GM18517 (cell line): ENCODE measurements at regions not wholly inside any gene's neighbourhood (a gene's known extent, or its start where the extent isn't known, plus 50 kb on each side); places are given as distances from the start of the nearest gene placed in this dataset.

Experiments
- ATAC-seq: cut with Tn5 transposase; IDR thresholded peaks from one replicate; pipeline ENCODE4 v1.9.1; 2021; ENCODE audit warnings: mild to moderate bottlenecking, moderate library complexity; ENCODE audit not compliant: unreplicated experiment

GRCh38 chr12:59088673-59089072 is 168.4 kb upstream of the LRIG3 start:
- no peak for ATAC-seq

- no peak for ATAC-seq
Measured at GRCh38 chr12:59087691-59088090, 167.4 kb upstream of the LRIG3 start.

DNA sequence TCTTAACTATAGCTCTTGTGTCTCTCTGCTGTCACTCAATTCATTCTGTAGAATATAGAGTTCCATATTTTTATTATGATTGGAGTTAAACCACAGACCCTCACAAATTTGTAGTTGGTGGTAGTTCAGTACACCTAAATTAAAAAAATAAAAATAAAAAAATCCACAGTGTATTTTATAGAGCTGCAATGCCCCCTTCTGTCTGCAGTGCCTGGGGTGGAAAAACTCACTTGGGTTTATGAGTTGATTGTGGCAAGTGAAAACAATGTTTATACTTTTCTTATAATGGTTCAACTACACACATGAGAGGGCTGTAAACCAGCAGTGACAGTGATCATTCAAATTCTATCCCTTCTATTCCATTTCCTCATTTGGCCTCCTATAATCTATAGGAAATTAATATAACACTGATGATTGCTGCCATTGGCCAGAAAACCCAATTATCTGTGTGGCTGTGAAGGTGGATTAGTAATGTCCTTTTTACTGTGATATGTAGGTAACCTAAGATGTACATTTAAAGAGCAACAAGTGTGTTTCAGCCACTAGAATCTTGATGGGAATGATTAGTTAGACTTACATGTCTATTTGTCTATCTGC is 166.9 kb upstream of the LRIG3 start:
- ATAC-seq: no peak

DNA sequence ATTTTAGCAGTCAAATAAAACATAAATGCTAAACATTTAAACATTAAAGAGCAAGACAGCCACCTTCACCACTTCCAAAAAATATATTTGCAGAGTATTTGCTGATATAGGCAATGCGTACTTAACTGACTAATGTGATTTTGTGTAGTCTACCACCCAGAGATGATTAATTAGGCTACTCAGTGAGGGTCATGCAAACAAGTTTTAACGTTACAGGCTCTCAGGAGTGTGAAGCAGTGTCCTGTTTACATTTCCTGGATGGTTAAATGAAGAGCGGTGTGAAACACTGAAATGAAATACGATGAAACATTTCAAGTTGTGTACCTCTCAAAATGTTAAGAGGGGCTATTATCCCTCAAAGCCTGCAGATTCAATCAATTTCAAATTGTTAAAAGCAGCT is 165.8 kb upstream of the LRIG3 start:
- ATAC-seq: no peak

DNA sequence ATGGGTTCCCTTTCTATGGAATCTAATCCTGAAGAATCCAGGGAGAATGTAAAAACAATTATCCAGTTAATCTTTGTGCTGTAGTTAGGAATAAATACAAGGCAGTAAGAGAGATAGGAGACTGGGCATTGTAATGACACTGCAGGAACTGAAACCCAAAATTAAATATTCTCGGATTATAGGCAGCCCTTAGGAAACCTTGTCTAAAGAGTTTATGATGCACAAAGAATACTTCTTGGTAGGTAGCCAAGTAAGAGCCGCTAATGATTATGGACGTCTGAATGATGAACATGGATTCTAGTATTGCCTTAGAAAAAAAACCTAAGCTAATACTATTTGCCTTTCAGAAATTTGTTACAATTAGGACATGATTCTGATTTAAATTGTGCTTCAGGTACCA is 165.4 kb upstream of the LRIG3 start:
- no peak for ATAC-seq

DNA sequence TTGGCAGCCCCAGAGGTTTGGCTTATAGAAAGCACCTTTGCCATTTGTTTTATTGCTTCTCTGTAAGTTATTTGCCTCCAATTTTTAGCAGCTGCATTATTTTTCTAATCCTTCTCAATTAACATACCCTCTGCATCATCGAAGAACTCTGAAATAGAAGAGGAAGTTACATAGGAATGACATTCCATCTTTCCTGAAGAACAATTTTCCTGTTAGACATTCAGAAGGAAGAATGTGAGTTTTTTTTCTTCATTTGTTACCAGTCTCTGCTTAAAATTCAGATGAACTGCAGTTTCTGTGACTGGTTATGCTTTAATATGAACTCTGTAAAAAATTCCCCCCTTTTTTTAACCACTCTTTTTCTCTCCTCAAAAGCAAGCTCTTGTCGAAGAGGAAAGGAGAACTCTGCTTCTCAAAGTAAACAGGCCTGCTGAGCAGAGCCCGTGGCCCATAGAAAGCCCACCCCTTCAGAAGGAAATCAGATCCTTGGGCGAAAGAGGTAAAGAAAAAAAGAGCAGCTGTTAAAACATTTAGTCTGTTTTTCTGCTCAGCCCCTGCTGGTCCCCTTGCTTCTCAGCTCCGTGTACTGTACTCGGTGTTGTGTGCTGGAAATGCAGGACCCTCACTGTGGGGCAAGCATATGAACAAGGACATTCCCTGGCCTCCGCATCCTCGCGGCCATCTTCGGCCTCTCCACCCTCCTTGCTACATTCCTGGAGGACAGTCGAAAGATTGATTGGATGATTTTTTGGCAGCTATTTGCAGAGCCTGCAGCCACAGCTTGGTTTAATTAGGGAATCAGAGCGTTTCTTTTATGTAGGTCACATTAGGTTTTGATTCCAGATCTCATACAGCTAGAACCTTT is 164.4 kb upstream of the LRIG3 start:
- no peak for ATAC-seq

GRCh38 chr12:59082952-59083351 is 162.6 kb upstream of the LRIG3 start:
- no peak for ATAC-seq

GRCh38 chr12:59080101-59080500 is 159.8 kb upstream of the LRIG3 start:
- ATAC-seq: no peak

- no peak for ATAC-seq
Measured at GRCh38 chr12:59079472-59079871, 159.2 kb upstream of the LRIG3 start.

DNA sequence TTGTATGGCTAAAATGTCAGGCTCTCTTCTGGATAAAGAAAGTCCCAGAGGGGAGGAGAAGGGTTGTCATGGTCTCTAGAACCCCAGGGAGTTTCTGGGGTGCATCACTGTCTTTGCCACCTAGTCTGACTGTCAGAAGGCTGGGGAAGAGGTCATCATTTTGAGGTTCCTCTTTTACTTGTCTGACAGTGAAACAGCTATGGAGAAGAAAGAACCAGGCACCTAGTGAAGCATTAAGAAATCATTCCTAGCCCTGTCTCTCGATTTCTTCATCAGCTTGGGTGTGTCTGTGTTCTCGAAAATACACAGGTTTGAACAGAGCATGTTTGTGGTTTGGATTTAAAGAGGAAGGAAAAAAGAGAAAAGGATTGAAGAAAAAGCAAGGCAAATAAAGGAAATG is 158.7 kb upstream of the LRIG3 start:
- no peak for ATAC-seq

DNA sequence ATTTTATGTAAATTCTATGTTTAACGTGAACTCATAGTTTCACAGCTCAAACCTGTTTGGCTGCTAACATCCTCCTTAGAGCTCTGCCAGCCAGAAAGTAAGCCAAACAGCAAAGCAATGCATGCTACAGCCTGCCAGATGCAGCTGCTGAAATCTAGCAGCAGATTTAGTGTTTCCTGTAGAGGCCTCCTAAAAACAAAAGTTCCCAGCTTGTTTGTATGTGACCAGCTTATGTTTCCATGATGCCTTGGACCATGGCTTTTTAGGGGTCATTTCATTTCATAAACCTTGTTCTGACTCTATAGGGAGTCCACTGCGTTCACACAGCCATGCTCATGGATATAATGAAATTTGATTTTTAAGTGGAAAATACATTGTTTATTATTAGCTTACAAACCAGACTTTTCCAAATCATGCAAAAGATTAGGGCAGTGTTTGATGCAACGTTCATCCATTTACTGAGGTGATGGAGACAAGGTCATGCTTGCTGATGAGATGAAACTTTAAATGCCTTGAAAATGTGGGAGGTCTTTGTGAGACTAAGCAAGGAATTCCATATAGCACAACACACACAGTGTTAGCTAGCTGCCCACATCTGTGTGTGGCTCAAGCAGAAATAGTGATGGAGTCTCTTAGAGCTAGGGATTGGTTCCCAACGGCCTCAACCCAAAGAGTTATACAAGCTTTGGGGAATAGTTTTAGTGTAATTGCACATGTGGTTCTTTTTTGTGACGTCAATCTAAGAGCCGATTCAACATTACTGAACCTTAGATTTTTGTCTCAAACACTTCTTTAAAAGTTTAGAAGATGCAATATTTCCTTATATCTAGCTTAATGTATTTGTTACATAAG is 157.5 kb upstream of the LRIG3 start:
- ATAC-seq: no peak

GRCh38 chr12:59077153-59077552 is 156.8 kb upstream of the LRIG3 start:
- ATAC-seq: no peak

- no peak for ATAC-seq
Measured at GRCh38 chr12:59076622-59077021, 156.3 kb upstream of the LRIG3 start.

DNA sequence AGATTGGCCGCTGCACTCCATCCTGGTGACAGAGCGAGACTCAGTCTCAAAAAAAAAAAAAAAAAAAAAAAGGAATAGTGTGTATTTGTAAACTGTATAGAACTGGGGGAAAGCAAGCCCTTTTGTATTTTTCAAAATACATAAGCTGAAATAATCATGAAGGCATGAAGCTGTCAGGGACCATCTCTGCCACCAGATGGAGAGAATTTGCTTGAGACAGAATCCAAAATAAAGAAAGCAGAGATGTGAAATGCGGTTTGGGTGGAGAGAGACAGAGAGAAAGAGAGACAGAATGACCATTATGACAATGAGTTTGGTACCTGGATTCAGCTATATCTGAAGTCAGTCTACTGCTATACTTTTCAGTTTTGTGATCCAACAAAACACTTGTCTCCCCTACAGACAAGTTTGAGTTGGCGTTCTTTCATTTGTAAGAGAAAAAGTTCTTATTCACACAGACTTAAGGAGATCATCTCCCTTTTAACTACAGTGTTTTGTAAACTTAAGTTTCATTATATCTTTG is 155.7 kb upstream of the LRIG3 start:
- no peak for ATAC-seq

- ATAC-seq: no peak
Measured at GRCh38 chr12:59075141-59075540, 154.8 kb upstream of the LRIG3 start.

- no peak for ATAC-seq
Measured at GRCh38 chr12:59070322-59070933, 150.1 kb upstream of the LRIG3 start.

DNA sequence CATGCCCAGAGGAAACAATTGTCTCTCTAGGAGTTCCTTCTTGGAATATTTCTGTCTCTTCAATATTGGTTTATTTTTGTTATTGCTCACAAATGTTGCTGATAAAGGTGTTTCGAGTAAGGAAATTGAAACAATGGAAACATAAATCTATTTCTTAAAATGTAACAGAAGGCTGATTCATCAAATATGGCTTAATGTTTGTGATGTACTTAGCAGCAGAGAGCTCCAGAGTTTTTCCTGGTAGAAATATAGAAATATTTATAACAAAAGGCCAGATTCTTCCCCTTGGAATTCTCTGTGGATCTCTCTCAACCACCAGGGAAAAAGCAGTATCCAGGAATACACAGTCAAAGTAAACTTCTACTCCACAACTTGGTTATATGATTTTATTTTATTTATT is 149.2 kb upstream of the LRIG3 start:
- ATAC-seq: no peak

- ATAC-seq: no peak
Measured at GRCh38 chr12:59068436-59068835, 148.1 kb upstream of the LRIG3 start.

GRCh38 chr12:59067083-59067482 is 146.8 kb upstream of the LRIG3 start:
- no peak for ATAC-seq

- ATAC-seq: no peak
Measured at GRCh38 chr12:59066445-59066844, 146.1 kb upstream of the LRIG3 start.
